ENCODE measurements at regions not wholly inside any gene's neighbourhood (a gene's known extent, or its start where the extent isn't known, plus 50 kb on each side); places are given as distances from the start of the nearest gene placed in this dataset.

- Histone ChIP-seq H3K4me3 (ENCODE audit: low read depth, low read length) (no peak overlapping the region), H3K27ac (ENCODE audit: extremely low read depth, low read depth, low read length) (no peak overlapping the region), H3K9me3 (ENCODE audit: control insufficient read depth, insufficient read depth, low read depth, low read length) (no peaks in the 10 kb centered on the region), H3K36me3 (ENCODE audit: control insufficient read depth in 2 of 2, insufficient read depth in 1 of 2, low read length in 2 of 2) (no peaks in the 10 kb centered on the region), H3K4me1 (ENCODE audit: control insufficient read depth, insufficient read depth, low read length) (peaks cover 3% of the 10 kb centered on the region; the same call in 1 of the 2 replicates)
- POLR2A ChIA-PET, result no interaction called here
- TF ChIP-seq ZBTB8A (tag by site-specific recombination; IDR thresholded peaks at IDR 0.05), result no peak
- no peak for TF ChIP-seq ZFP69B (tag by site-specific recombination; IDR thresholded peaks at IDR 0.05)
- no peak for TF ChIP-seq KLF9 (tag by site-specific recombination; IDR thresholded peaks at IDR 0.05; ENCODE audit: low read depth)
- no peak for TF ChIP-seq GLI2 (tag by site-specific recombination; IDR thresholded peaks at IDR 0.05; ENCODE audit: borderline replicate concordance, low read depth)
- TF ChIP-seq SP2 (tag by site-specific recombination; IDR thresholded peaks at IDR 0.05), result no peak
- no peak for TF ChIP-seq ZNF48 (tag by site-specific recombination; IDR thresholded peaks at IDR 0.05)
- no peak for TF ChIP-seq ZNF791 (tag by site-specific recombination; IDR thresholded peaks at IDR 0.05)
- no peak for TF ChIP-seq ZSCAN18 (tag by site-specific recombination; IDR thresholded peaks at IDR 0.05)
- no peak for TF ChIP-seq ZNF223 (tag by site-specific recombination; IDR thresholded peaks at IDR 0.05)
- no peak for TF ChIP-seq KLF8 (tag by site-specific recombination; IDR thresholded peaks at IDR 0.05)
- no peak for TF ChIP-seq FEZF1 (tag by site-specific recombination; IDR thresholded peaks at IDR 0.05)
- TF ChIP-seq PRDM1 (tag by site-specific recombination; IDR thresholded peaks at IDR 0.05), result no peak
- CTCF ChIA-PET, result interaction anchor here (1.3 kb wide), 1 partner anchor 189 kb away, joined by 3 read pairs; no protein-coding TSS in a partner anchor
Observed at GRCh38 chr6:81816380-81816779, 63.9 kb upstream of the TENT5A start.

GRCh38 chr6:81814370-81815076, 62.0 kb upstream of the TENT5A start:
- Histone ChIP-seq H3K4me1 (ENCODE audit: control insufficient read depth, insufficient read depth, low read length) (peaks cover 3% of the 10 kb centered on the region; the same call in 1 of the 2 replicates), H3K27ac (ENCODE audit: extremely low read depth, low read depth, low read length) (no peak overlapping the region), H3K9me3 (ENCODE audit: control insufficient read depth, insufficient read depth, low read depth, low read length) (no peaks in the 10 kb centered on the region), H3K4me3 (ENCODE audit: low read depth, low read length) (no peak overlapping the region), H3K36me3 (ENCODE audit: control insufficient read depth in 2 of 2, insufficient read depth in 1 of 2, low read length in 2 of 2) (no peaks in the 10 kb centered on the region)
- ChIA-PET POLR2A (no interaction called here), CTCF (interaction anchor here (0.6 kb wide), 1 partner anchor 322 kb away, joined by 3 read pairs; no protein-coding TSS in a partner anchor)
- TF ChIP-seq ZBTB21 (tag by site-specific recombination; IDR thresholded peaks at IDR 0.05) (no peak), YY1 (tag by site-specific recombination; IDR thresholded peaks at IDR 0.05) (no peak), ZNF544 (tag by site-specific recombination; IDR thresholded peaks at IDR 0.05) (no peak), ZNF148 (tag by site-specific recombination; IDR thresholded peaks at IDR 0.05; ENCODE audit: borderline replicate concordance) (no peak), ZNF548 (tag by site-specific recombination; IDR thresholded peaks at IDR 0.05) (no peak), ZNF585B (tag by site-specific recombination; IDR thresholded peaks at IDR 0.05) (no peak), OSR2 (tag by site-specific recombination; IDR thresholded peaks at IDR 0.05) (no peak)

GRCh38 chr6:81813305-81813704, 60.8 kb upstream of the TENT5A start:
- Histone ChIP-seq H3K4me1 (ENCODE audit: control insufficient read depth, insufficient read depth, low read length) (peaks cover 3% of the 10 kb centered on the region; the same call in 1 of the 2 replicates), H3K36me3 (ENCODE audit: control insufficient read depth in 2 of 2, insufficient read depth in 1 of 2, low read length in 2 of 2) (no peaks in the 10 kb centered on the region), H3K27ac (ENCODE audit: extremely low read depth, low read depth, low read length) (no peak overlapping the region), H3K4me3 (ENCODE audit: low read depth, low read length) (no peak overlapping the region), H3K9me3 (ENCODE audit: control insufficient read depth, insufficient read depth, low read depth, low read length) (no peaks in the 10 kb centered on the region)
- CTCF ChIA-PET, result no interaction called here
- POLR2A ChIA-PET, result no interaction called here
- TF ChIP-seq ZNF514 (tag by site-specific recombination; IDR thresholded peaks at IDR 0.05) (no peak), ZNF24 (tag by site-specific recombination; IDR thresholded peaks at IDR 0.05) (no peak), ZBTB11 (tag by site-specific recombination; conservative IDR thresholded peaks at IDR 0.05; ENCODE audit: low read depth) (no peak), ZNF626 (tag by site-specific recombination; IDR thresholded peaks at IDR 0.05) (no peak), SP7 (tag by site-specific recombination; IDR thresholded peaks at IDR 0.05) (no peak), FEZF1 (tag by site-specific recombination; IDR thresholded peaks at IDR 0.05) (no peak), ELK4 (IDR thresholded peaks at IDR 0.05; ENCODE audit: borderline replicate concordance, low read depth, low read length) (no peak)

All from HEK293 (cell line).